GM21576 (cell line): ENCODE measurements at regions not wholly inside any gene's neighbourhood (a gene's known extent, or its start where the extent isn't known, plus 50 kb on each side); places are given as distances from the start of the nearest gene placed in this dataset.

Experiments used
- ATAC-seq: cut with Tn5 transposase; IDR thresholded peaks from one replicate; pipeline ENCODE4 v1.9.1; 2021; ENCODE audit warnings: mild to moderate bottlenecking, moderate library complexity; ENCODE audit not compliant: unreplicated experiment

- no peak for ATAC-seq
These were observed 115.0 kb downstream of the NAV1 start for GRCh38 chr1:201653883-201654282.

GRCh38 chr1:201655243-201655642, 116.3 kb downstream of the NAV1 start:
- no peak for ATAC-seq

GRCh38 chr1:201655910-201656309, 117.0 kb downstream of the NAV1 start:
- no peak for ATAC-seq

DNA sequence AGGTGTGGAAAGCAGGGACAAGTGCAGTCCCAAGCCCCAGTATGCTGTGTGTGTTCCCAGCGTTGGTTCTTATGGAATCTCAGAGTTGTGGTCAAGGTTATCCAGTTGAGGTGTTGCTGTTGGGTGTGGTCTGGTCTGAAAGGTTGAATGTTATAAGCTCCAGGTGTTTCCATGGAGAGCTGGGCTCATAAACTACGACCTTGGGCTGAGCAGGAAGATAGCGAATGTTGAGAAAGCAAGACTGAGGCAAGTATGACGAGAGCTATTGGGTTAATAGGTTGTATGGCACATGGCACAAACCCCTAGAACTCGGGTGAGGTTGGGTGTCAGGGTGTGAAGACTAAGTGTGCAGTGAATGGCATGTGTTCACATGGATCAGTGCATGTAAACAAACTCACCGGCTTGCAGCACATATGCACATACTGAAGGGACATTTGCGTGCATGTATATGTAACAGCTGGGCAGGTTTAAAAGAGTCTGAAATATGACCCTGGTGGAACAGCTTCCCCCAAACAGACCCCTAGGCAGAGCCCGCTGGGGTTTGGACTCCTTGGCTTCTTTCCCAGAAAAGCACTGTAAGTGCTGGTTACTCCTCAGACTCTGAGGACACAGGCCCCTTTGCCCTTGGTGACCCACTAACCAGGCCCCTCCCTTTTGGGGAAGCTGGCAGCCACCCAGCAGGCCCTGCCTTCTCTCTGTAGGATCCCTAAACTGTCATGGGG, 117.5 kb downstream of the NAV1 start:
- ATAC-seq = no peak

DNA sequence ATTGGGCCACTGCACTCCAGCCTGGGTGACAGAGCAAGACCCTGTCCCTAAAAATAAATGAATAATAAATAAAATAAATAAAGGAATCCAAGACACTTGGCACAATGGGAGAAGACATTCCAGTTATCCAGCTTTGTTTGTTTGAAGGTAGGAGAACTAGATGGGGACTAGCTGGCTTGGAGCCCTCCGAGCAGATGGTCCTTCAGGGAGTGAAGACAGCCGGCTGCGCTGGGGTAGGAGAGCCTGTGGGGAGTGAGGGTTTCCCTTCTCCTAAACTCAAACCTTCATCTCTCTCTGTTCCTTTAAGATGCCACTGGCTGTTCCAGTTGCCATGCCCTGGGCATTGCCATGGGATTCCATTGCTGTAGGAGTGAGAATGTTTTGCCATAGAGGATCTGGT, 120.6 kb downstream of the NAV1 start:
- ATAC-seq = no peak

GRCh38 chr1:201660931-201661822, 122.2 kb downstream of the NAV1 start:
- no peak for ATAC-seq

DNA sequence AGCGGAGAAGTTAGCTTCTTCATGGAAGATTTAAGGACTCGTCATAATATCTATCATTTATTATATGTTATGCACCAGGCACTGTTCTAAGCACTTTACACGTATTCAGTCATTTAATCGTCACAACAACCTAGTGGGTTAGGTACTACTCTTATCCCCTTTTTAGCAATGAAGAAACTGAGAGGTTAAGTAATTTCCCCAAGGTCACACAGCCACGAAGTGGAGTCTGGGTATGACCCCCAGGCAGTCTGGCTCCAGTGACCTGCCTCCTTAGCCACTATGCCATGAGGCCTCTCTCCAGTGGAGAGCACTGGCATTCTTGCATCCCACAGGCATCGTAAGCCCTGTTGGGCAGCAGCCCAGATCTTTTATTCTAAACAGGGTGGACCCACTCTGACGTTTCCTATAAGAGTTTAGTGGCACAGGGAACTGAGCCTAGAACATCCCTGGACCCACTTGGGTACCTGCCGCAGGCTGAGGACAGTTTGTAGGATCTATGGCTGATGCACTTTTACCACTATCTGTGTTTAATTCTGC, 123.0 kb downstream of the NAV1 start:
- no peak for ATAC-seq

DNA sequence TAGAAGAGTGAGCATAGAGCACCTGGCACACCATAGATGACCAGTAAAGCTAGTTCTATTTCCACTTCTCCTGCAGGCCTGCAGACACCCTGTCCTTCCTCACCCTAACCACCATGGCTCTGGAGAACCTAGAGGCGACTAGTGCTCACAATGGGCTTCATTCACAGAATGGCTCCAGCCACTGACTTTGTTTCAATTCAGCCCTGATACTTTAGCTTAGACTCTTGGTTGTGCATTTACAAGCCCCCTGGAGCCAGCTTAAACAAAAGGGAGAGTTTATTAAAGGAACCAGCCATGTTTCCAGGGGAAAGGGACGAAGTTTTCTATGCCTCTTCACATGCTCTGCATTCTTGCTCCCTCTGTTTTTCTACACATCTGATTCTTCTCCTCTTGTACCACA, 123.7 kb downstream of the NAV1 start:
- ATAC-seq = no peak

DNA sequence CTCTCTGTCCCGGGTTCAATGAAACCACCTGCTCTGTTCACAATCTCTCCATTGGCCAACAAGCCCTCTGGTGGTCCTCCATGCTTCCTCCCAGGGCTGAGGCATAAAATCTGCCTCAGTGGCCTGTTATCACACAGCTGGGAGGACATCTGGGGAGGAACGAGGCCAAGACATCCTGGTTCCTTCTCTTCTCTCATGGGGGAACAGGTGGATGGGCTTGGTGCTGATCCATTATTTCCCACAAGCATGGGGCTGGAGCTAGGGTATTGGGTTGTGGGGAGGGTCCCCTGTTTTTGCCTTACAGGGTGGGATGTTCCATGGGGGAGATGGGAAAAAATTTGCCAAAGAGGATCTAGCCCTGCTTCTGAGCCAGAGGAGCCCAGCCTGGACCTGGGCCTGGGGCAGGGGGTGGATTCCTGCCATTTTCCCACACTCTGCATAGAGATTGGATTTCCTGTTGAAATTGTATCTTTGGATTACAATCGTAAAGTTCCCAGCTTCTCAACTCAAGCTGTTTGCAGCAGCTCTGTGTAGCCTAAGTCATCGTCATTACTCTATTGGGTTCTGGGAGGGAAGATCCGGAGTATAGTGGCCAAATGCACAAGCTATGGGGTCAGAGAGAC, 124.7 kb downstream of the NAV1 start:
- no peak for ATAC-seq

GRCh38 chr1:201665036-201665435, 126.1 kb downstream of the NAV1 start:
- no peak for ATAC-seq

DNA sequence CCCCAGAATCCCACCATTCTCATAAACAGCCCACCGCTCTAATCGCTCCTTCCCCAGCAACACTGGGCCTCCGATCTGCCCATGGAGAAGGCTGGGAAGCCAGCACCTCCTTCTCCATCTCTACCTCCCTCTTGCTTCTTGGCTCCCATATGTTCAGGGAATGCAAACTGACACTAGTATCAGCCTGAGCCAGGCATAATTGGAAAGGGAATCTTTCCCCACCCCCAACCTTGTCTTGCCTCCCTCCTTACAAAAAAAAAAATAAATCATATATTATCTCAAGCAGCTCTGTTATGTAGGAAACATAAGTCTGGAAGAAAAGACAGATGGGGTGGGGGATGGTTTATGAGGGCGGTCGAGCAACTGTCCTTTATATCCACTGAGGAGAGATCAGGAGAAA, 127.2 kb downstream of the NAV1 start:
- no peak for ATAC-seq

DNA sequence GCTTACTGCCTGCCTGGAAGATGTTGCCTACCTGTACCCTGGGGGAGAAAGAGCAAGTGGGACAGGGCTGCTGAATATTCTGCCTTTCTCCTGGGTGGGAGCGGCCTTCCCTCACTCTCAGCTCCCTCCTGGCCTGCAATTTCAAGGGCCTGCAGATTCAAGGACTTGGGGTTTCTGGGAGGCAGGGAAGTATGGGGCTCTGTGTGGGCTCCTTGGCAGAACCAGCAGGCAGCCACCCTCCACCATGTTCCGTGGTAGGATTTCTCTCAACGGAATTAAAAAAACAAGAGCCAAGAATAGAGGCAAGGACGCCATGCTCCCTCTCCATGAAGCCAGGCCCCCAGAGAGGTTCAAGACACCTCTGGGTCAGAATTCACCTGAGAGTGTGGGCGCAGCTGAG, 127.7 kb downstream of the NAV1 start:
- no peak for ATAC-seq

DNA sequence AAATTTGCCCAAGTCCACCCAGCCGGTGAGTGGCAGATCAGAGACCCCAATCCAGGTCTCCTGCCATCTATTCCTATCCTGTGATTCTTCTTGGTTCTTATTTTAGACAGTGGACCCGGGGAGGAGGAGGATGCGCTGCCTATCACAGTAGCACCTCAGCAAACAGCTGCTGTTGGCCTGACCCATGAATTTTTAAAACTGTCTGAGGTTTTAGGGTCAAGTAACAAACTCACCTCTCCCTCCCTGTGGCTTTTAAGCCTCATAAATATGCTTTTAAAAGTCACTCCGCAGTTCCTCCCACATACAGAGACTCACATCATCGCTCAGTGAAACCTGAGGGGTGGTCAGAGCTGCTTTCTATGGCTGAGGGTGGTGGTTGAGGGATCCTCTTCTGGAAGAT, 128.6 kb downstream of the NAV1 start:
- ATAC-seq = no peak

GRCh38 chr1:201670517-201670916, 131.6 kb downstream of the NAV1 start:
- no peak for ATAC-seq

- no peak for ATAC-seq
These were observed 133.8 kb downstream of the NAV1 start for GRCh38 chr1:201672685-201673084.

DNA sequence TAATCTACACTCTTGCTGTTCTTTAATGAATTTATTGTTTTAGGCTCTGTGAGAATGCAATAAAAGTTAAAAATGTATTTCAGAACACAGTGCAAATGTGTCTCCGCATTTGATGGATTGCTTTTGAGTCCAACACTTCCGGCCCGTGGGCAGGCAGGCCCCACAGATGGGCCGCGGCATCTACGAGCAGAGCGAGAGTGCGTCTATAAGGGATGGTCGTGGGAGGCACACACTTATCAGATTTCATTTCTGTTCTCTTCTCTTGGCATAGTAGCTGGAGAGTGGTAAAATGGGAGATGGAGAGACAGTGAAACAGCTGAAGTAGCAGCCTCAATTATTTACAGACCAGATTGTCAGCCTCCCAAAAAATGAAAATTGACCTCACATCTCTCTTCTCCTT, 134.2 kb downstream of the NAV1 start:
- no peak for ATAC-seq

GRCh38 chr1:201673915-201674314, 135.0 kb downstream of the NAV1 start:
- ATAC-seq = no peak

DNA sequence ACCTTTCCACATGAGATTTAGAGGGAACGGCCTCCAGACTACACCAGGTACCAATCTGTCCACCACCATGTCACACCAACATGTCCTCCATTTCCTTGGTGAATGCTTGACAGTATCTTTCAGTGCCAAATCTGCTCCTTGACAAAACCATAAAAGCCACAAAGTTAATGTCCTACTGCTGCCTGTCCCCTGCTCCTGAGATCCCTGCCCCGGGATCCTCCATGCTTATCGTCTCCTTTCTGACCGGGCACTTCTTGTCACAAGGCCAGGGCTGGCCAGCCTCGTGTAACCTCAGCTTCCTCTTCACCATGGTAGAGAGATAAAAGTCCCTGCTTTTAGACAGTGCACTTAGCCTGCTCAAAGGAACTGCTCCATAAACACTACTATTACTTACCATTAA, 136.2 kb downstream of the NAV1 start:
- ATAC-seq = no peak

DNA sequence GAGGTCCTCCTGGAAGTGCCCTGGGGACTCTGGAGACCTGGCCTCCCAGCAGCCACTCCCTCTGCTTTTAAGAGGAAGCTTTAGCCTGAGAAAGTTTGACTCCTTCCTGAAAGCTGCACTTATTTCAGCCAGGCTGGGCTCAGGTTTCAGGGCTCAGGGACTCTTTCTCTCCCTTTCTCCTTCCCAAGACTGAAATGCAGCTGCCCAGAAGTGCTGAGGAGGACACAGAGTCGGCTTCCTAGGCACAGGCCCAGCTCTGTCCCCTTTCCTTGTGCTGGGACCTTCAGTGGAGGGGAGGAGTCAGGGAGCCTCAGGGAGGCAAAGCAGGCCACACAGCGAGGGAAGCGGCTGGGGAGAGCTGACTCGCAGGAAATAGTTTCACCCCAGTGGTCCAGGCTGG, 137.3 kb downstream of the NAV1 start:
- ATAC-seq = no peak

DNA sequence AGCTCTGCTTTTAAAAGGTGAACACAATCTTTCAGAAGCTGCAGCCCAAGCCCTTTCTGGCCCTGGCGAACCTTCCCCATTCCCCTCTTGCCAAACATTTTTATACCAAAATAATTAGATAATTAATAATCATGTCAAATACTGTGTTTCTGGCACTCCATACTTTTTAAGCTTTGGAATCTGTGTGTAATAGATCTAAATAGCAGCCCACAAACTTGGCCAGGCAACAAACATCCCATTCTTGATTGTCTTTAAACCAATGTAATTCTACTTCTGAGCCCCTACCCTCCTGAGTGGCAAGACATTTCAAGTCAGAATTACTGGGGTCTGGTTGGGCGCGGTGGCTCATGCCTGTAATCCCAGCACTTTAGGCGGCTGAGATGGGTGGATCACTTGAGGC, 137.7 kb downstream of the NAV1 start:
- no peak for ATAC-seq

GRCh38 chr1:201678264-201679101, 139.6 kb downstream of the NAV1 start:
- no peak for ATAC-seq
